Endothelial cell of umbilical vein (primary cell): ENCODE measurements at regions not wholly inside any gene's neighbourhood (a gene's known extent, or its start where the extent isn't known, plus 50 kb on each side); places are given as distances from the start of the nearest gene placed in this dataset.

Experiments used
- EZH2 ChIP-seq: IDR thresholded peaks from 2 replicates; pipeline ENCODE4 v1.6.1; 2012; ENCODE audit warnings: borderline replicate concordance, low read depth, mild to moderate bottlenecking, moderate library complexity, low read length, inconsistent platforms; ENCODE audit not compliant: severe bottlenecking
- FOS ChIP-seq: IDR thresholded peaks from 2 replicates; pipeline ENCODE4 v1.6.1; 2011; ENCODE audit warnings: mild to moderate bottlenecking, low read length, moderate library complexity, borderline replicate concordance; ENCODE audit not compliant: insufficient read depth
- GATA2 ChIP-seq: IDR thresholded peaks from 2 replicates; pipeline ENCODE4 v1.7.0; 2011; ENCODE audit warnings: low read depth, mild to moderate bottlenecking, moderate library complexity, mixed read lengths, low read length; ENCODE audit not compliant: insufficient read length, insufficient read depth
- JUN ChIP-seq: IDR thresholded peaks from 2 replicates; pipeline ENCODE4 v1.6.1; 2011; ENCODE audit warnings: borderline replicate concordance, low read depth; ENCODE audit not compliant: insufficient read length, insufficient read depth
- MYC ChIP-seq: IDR thresholded peaks from one replicate; pipeline ENCODE4 v1.6.1; 2011; ENCODE audit warnings: mild to moderate bottlenecking, low read depth, low read length
- POLR2A ChIP-seq: IDR thresholded peaks from 2 replicates; pipeline ENCODE4 v1.6.1; 2012; ENCODE audit warnings: low read depth, mild to moderate bottlenecking, control low read depth, low read length
- POLR2AphosphoS5 ChIP-seq: IDR thresholded peaks from 2 replicates; pipeline ENCODE4 v1.6.1; 2012; ENCODE audit warnings: low read depth, mild to moderate bottlenecking, control low read depth, low read length, moderate library complexity; ENCODE audit not compliant: insufficient read depth
- TF ChIP-seq, protein P1 (sequence below), 2 donors: IDR thresholded peaks; 1 replicate in 1 of 2; 2 replicates in 1 of 2; pipeline ENCODE4 v1.5.1; 2011; ENCODE audit warnings: low read length in 2 of 2, mild to moderate bottlenecking in 2 of 2, moderate library complexity in 2 of 2, control low read depth in 1 of 2, inconsistent platforms in 1 of 2, low read depth in 1 of 2; ENCODE audit not compliant: insufficient read depth in 1 of 2; ENCODE audit errors: extremely low read depth in 1 of 2
- TF ChIP-seq, protein P2 (sequence below): IDR thresholded peaks from 2 replicates; pipeline ENCODE4 v1.6.1; 2011; ENCODE audit not compliant: insufficient read depth, insufficient read length

DNA sequence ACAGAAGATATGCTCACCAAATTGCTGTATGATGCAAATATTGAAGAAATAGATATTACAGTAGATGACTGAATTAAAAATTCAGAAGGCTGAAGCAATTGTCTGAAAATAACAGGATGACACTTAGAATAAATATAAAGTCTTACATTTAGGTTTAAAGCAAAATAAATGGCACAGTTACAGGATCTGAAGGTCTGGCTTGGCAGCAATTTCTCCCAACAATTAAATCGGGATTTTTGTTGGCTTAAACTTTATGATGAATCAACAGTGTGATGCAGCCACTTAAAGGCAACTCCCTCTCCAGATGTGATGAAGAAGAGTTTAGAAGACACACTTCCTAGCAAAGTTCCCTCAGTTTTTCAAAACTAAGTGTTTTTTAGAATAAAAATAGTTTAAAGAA lies 80.5 kb downstream of the NREP start:
- TF ChIP-seq, protein P1, sequence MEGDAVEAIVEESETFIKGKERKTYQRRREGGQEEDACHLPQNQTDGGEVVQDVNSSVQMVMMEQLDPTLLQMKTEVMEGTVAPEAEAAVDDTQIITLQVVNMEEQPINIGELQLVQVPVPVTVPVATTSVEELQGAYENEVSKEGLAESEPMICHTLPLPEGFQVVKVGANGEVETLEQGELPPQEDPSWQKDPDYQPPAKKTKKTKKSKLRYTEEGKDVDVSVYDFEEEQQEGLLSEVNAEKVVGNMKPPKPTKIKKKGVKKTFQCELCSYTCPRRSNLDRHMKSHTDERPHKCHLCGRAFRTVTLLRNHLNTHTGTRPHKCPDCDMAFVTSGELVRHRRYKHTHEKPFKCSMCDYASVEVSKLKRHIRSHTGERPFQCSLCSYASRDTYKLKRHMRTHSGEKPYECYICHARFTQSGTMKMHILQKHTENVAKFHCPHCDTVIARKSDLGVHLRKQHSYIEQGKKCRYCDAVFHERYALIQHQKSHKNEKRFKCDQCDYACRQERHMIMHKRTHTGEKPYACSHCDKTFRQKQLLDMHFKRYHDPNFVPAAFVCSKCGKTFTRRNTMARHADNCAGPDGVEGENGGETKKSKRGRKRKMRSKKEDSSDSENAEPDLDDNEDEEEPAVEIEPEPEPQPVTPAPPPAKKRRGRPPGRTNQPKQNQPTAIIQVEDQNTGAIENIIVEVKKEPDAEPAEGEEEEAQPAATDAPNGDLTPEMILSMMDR (IDR thresholded peaks at IDR 0.05; ENCODE audit: extremely low read depth in 1 of 2, insufficient read depth in 1 of 2, low read depth in 1 of 2, low read length in 2 of 2), result no peak
- TF ChIP-seq POLR2A (no peak), POLR2AphosphoS5 (no peak), MYC (no peak), JUN (no peak), EZH2 (no peak), FOS (no peak), GATA2 (no peak)
- TF ChIP-seq, protein P2, sequence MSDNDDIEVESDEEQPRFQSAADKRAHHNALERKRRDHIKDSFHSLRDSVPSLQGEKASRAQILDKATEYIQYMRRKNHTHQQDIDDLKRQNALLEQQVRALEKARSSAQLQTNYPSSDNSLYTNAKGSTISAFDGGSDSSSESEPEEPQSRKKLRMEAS, result no peak
